NOMO-1 treated with DMSO at 0.1 percent for 48 hours (cell line): ENCODE measurements at regions not wholly inside any gene's neighbourhood (a gene's known extent, or its start where the extent isn't known, plus 50 kb on each side); places are given as distances from the start of the nearest gene placed in this dataset.
"Not testable (repeated sequence)": the region's sequence is repeated elsewhere in the genome, so short reads cannot be mapped to it uniquely, and the experiment has no call there.

Experiments used
- DNase-seq: peaks from one replicate; lab custom pipeline; 2025; ENCODE audit not compliant: unreplicated experiment; lab: John Stamatoyannopoulos, UW

DNA sequence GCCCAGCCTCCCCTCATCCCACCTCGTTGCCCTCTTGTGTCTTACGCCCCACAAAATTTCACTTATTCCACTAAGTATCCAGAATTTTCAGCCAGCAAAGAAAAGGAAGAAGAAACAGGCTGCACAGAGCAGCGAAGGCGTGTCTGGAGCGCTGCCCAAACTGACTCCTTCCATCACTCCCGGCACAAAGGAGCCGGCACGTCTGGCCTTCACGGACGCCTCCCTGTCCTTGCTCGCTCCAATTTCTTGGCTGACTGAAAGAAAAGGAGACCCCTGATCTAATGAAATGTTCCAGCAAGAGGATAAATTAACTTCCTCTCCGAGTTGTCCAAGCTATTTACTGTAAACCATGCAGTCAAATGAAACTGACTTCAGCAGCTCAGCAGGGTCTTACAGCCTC lies 152.3 kb upstream of the CDH4 start:
- no peak for DNase-seq

DNA sequence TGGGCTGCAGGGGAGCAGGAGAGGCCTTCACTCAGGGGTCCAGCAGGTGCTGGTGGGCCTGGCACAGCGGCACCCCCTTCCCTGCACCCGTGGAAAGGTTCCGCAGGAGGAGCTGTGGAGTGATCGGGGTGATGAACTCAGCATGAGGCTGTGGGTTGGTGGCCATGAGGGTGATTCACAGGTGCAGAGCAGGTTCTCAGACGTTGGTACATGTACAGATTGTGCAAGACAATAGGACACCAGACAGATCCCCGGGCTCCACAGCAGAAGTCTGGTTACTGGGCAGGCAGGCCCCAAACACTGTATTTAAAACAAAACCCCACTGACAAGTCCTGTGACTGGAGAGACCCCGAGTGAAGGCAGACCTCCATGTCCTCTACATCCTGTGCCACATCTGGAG lies 151.6 kb upstream of the CDH4 start:
- DNase-seq = no peak

DNA sequence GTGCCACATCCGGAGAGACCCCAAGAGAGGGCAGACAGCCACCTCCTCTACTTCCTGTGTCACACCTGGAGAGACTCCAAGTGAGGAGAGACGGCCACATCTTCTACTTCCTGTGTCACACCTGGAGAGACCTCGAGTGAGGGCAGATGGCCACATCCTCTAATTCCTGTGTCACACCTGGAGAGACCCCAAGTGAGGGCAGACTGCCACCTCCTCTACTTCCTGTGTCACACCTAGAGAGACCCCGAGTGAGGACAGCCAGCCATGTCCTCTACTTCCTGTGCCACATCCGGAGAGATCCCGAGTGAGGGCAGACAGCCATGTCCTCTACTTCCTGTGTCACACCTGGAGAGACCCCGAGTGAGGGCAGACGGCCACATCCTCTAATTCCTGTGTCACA lies 150.7 kb upstream of the CDH4 start:
- DNase-seq = not testable (repeated sequence)

DNA sequence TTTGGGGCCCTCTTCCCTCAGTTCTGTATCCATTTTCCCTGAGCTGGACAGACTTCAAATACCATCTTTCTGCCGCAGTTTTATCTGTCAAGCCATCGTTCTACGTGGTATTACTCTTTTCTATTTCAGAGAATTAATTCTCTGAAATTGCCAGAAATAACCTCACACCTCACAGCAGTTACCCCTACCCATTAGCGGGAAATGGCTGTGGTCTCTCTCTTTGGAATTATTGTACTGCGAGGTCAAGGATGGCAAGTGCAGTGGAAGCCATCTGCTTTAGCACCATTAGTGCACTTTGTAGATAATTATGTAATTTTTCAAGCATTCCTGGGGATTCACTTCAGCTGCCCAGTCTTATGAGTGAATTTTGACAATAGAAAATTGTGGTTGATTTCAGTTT lies 147.8 kb upstream of the CDH4 start:
- no peak for DNase-seq

- DNase-seq = no peak
These were observed 146.7 kb upstream of the CDH4 start for GRCh38 chr20:61105395-61105794.

- DNase-seq = no peak
These were observed 145.6 kb upstream of the CDH4 start for GRCh38 chr20:61106438-61106837.

GRCh38 chr20:61109221-61109805 lies 142.7 kb upstream of the CDH4 start:
- no peak for DNase-seq

- DNase-seq = no peak
These were observed 139.5 kb upstream of the CDH4 start for GRCh38 chr20:61112515-61112914.

DNA sequence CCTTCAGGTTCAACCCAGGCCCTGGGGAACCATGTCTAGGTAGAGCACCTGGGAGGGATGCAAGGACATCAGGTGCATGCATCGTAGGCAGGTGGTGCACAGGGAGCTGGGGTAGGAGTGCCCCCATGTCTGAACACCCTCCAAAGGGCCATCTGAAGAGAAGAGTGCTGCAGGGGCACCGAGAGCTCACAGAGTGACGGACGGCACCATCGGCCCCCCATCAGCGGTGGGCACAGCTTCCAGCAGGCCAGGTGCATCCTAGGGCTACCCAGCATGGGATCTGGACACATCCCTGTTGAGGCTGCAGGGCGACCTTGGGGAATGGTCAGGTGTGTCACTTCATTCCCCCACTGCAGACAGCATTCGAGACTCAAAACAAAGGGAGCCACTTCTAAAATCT lies 138.3 kb upstream of the CDH4 start:
- no peak for DNase-seq

DNA sequence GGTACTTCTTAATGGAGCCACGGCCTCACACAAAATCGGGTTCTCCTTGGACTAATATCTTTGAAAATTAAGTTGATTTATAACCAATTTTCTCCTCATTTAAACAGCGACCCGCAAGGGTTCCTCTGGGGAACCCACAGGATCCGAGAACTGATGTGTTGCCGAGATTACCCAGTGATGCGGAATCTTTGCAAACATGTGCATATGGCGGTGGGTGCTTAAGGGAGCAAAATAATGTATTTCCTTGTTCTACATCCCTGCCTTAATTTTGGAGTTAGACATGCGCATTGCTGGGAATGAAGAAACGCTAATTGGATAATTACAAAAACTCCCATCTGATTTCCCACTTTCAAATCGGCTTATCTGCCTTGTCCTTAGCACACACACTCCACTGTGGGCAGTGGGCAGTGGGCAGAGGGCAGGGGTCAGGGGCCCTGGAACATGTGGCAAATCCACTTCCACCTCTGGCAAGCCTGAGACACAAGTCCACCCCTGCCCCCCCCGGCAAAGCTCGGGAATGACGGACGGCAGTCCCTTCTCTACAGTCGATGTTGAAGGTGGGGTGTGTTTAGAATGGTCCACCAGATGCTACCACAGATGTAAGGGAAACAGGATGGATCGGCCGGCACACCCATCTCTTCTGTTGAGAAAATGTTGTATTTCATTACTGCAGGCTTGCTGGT lies 137.4 kb upstream of the CDH4 start:
- no peak for DNase-seq

GRCh38 chr20:61115364-61116065 lies 136.5 kb upstream of the CDH4 start:
- no peak for DNase-seq

DNA sequence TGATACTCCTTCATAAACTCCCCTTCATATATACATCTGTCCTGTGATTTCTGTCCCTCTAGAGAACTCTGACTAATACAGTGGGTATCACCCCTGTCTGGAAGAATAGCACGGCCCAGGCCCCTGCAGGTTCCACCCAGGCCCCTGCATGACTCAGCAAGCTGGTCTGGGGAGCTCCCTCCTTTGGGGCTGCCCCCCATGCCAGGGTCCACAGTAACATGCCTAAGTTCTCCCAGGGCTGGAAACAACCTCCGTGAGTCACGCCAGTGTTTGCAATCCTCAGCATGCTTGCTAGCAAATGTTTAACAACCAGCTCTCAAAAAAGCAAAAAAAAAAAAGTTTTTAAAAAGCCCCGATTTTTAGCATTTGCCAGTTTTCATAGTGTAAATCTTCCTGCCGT lies 134.3 kb upstream of the CDH4 start:
- no peak for DNase-seq

- no peak for DNase-seq
These were observed 133.4 kb upstream of the CDH4 start for GRCh38 chr20:61118429-61119224.

DNA sequence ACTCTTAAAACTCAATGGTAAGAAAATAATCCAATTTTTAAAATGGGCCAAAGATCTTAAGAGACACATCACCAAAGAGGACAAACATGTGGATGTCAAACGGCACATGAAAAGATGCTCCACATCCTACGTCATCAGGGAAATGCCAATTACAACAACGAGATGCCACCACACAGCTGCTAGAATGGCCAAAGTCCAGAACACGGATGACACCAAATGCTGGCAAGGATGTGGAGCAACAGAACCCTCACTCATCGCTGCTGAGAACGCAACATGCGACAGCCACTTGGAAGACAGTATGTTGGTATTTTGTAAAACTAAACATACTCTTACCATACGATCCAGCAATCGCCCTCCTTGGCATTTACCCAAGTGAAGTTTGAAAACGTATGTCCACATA lies 132.8 kb upstream of the CDH4 start:
- DNase-seq = no peak

- peak; percentile 91 for DNase-seq
These were observed 132.2 kb upstream of the CDH4 start for GRCh38 chr20:61119794-61120410.

GRCh38 chr20:61120595-61121515 lies 131.2 kb upstream of the CDH4 start:
- peak; percentile 86 for DNase-seq

DNA sequence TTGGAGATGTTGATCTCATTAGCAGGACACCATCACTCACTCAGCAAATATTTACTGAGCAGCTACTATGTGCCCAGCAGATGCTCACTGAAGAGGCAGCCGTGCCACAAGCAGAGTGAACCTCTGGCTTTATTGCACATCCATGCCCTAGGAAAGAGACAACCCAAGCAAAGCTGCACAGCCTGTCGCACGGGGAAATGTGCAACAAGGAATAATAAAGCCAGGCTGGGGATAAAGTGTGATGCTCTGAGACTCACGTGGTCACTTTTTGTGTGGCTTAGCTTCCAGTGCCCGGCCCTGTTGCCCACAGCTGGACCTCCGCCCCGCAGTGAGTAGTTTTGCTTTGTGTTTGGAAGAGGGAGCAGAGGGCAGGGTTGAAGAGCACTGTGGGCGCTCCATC lies 130.4 kb upstream of the CDH4 start:
- DNase-seq = no peak

GRCh38 chr20:61123286-61123685 lies 128.8 kb upstream of the CDH4 start:
- DNase-seq = no peak

DNA sequence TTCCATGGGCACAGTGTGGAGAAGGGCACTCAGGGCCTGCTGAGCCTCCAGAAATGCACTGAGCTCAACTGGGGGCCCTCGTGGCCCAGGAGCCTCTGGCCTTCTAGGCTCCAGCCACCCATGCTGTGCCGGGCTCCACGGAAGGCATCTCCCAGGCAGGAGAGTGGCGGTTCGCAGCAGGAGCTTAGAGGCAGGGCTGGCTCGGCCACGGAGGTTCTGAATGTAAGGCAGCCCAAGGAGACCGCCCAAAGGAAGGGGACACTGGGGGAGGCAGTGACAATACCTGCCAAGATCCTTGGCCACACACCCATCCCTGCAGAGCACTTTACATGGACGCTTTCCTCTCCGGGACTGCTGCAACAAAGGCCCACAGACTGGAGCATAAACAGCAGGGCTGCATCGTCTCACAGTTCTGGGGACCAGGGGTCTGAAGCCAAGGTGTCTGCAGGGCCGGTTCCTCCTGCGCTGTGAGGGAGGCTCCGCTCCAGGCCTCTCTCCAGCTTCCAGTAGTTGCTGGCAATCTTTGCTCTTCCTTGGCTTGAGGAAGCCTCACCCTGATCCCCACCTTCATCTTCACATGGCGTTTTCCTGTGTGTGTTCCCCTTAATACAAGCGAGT lies 128.2 kb upstream of the CDH4 start:
- DNase-seq = no peak

DNA sequence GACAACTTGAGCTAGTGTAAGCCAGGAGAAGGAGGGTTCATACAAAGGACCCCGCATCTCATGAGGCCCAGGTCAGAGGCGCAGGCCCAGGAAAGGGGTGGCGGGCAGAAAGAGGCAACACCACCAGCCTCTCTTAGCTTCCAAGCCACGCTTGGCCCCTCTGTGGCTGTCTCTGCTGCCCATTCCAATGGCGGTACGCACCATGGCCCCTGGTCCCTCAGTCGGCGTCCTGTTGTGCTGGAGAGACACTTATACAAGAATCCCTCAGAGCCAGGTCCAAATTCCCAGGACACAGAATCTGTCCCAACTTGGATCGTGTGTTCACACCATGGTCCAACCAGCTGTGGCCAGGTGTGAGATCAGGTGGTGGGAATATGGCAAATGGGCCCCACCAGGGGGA lies 127.0 kb upstream of the CDH4 start:
- DNase-seq = no peak
